B cell (primary cell): ENCODE measurements at regions not wholly inside any gene's neighbourhood (a gene's known extent, or its start where the extent isn't known, plus 50 kb on each side); places are given as distances from the start of the nearest gene placed in this dataset.

Source experiments
- ATAC-seq: fragments of 200-7000 bp; cut with Tn5 transposase; one replicate; pipeline ENCODE4 v1.10.0; 2021; ENCODE audit warnings: low read depth, mild to moderate bottlenecking, moderate number of reproducible peaks, moderate library complexity
- CTCF ChIA-PET: fragments of 350-600 bp; sonication (Branson Sonifier 250); formaldehyde crosslinking; loops from one replicate; lab custom pipeline; 2021; ENCODE audit warnings: antibody characterized with exemption, inconsistent platforms; lab: Charles Lee
- POLR2A ChIA-PET: fragments of 350-600 bp; sonication (Branson Sonifier 250); formaldehyde crosslinking; loops from one replicate; lab custom pipeline; 2021; ENCODE audit warnings: antibody characterized with exemption; lab: Charles Lee
- DNase-seq: peaks from one replicate; pipeline ENCODE4 v3.0.0; 2013
- H2AFZ ChIP-seq: 2 replicates; pipeline ENCODE4 v1.6.1; 2012; ENCODE audit warnings: mild to moderate bottlenecking, low read depth, low read length; ENCODE audit not compliant: insufficient read depth, poor library complexity, severe bottlenecking
- H3K27ac ChIP-seq, 2 donors: 1 replicate in 1 of 2; 2 replicates in 1 of 2; pipeline ENCODE4 v1.5.1; 2012 to 2013; ENCODE audit warnings: low read length in 2 of 2, mild to moderate bottlenecking in 2 of 2, moderate library complexity in 1 of 2
- H3K27me3 ChIP-seq, 4 experiments: fragments of 200-600 bp in 1 of 4; sonication (generic) in 1 of 4; replicated peaks in 1 of 4; 1 replicate in 2 of 4; 2 replicates in 2 of 4; pipeline versions ENCODE4 v1.6.1 to v1.7.0; 2013 to 2016; ENCODE audit warnings: low read length in 3 of 4, mild to moderate bottlenecking in 2 of 4, mixed read lengths in 1 of 4, moderate library complexity in 1 of 4; ENCODE audit not compliant: insufficient read depth in 4 of 4, control insufficient read depth in 3 of 4; ENCODE audit errors: control extremely low read depth in 1 of 4
- H3K36me3 ChIP-seq, 2 experiments: replicated peaks in 1 of 2; 1 replicate in 1 of 2; 2 replicates in 1 of 2; pipeline versions ENCODE4 v1.6.1 to v1.7.1; 2013; ENCODE audit warnings: low read length in 1 of 2; ENCODE audit not compliant: insufficient read depth in 2 of 2, control insufficient read depth in 1 of 2; ENCODE audit errors: control extremely low read depth in 1 of 2, extremely low read depth in 1 of 2
- H3K4me1 ChIP-seq, 2 donors: fragments of 200-600 bp in 1 of 2; sonication (generic) in 1 of 2; 1 replicate in 1 of 2; 2 replicates in 1 of 2; pipeline versions ENCODE4 v1.5.1 to v1.6.1; 2013 to 2017; ENCODE audit warnings: low read length in 2 of 2; ENCODE audit not compliant: control insufficient read depth in 2 of 2, insufficient read depth in 2 of 2
- H3K4me2 ChIP-seq: replicated peaks from 2 replicates; pipeline ENCODE3; 2012; ENCODE audit warnings: mild to moderate bottlenecking, low read depth, low read length; ENCODE audit not compliant: poor library complexity, severe bottlenecking
- H3K4me3 ChIP-seq, 5 experiments: fragments of 200-600 bp in 1 of 5; sonication (generic) in 1 of 5; 1 replicate in 3 of 5; 2 replicates in 2 of 5; pipeline versions ENCODE4 v1.5.1 to v1.7.0; 2011 to 2016; ENCODE audit warnings: low read length in 4 of 5, mild to moderate bottlenecking in 4 of 5, low read depth in 2 of 5, control low read depth in 1 of 5, moderate library complexity in 1 of 5; ENCODE audit not compliant: insufficient read depth in 1 of 5; ENCODE audit errors: control extremely low read depth in 1 of 5, extremely low read depth in 1 of 5
- H3K79me2 ChIP-seq: fragments of 200-600 bp; sonication (generic); one replicate; pipeline ENCODE4 v1.6.0; 2016; ENCODE audit warnings: low read length; ENCODE audit not compliant: control insufficient read depth, insufficient read depth
- H3K9ac ChIP-seq: fragments of 200-600 bp; sonication (generic); 2 replicates; pipeline ENCODE4 v1.6.1; 2017; ENCODE audit warnings: mild to moderate bottlenecking, low read length, moderate library complexity
- H3K9me3 ChIP-seq, 3 donors: one replicate each; pipeline versions ENCODE4 v1.6.1 to v1.7.1; 2013; ENCODE audit warnings: low read length in 2 of 3; ENCODE audit not compliant: control insufficient read depth in 2 of 3, insufficient read depth in 1 of 3; ENCODE audit errors: control extremely low read depth in 1 of 3
- H4K20me1 ChIP-seq: 2 replicates; pipeline ENCODE4 v1.6.0; 2012; ENCODE audit warnings: mild to moderate bottlenecking, low read length; ENCODE audit not compliant: insufficient read depth, control insufficient read depth, poor library complexity, severe bottlenecking
- H3K27ac Mint-ChIP-seq: one replicate; pipeline ENCODE4 v1.8.0; 2021; ENCODE audit warnings: mixed read lengths
- H3K27me3 Mint-ChIP-seq: one replicate; pipeline ENCODE4 v1.8.0; 2021; ENCODE audit warnings: mixed read lengths
- H3K4me1 Mint-ChIP-seq: one replicate; pipeline ENCODE4 v1.8.0; 2021; ENCODE audit warnings: mixed read lengths
- H3K4me3 Mint-ChIP-seq: one replicate; pipeline ENCODE4 v1.8.0; 2021; ENCODE audit warnings: mixed read lengths
- H3K9me3 Mint-ChIP-seq: one replicate; pipeline ENCODE4 v1.8.0; 2022; ENCODE audit warnings: mixed read lengths; ENCODE audit not compliant: insufficient read depth
- EZH2 ChIP-seq: IDR thresholded peaks from 2 replicates; pipeline ENCODE4 v1.6.1; 2012; ENCODE audit warnings: borderline replicate concordance, low read depth, mild to moderate bottlenecking, moderate library complexity, low read length; ENCODE audit not compliant: insufficient read depth, poor library complexity, severe bottlenecking
- WGBS: methylation state at CpG from one replicate; pipeline ENCODE4 v1.1.5; 2013; ENCODE audit warnings: missing lambda C conversion rate; ENCODE audit not compliant: insufficient coverage; 5-methylcytosine and 5-hydroxymethylcytosine counted together
- intact Hi-C: fragments of 100-400 bp; cut with micrococcal nuclease; formaldehyde crosslinking; loops from one replicate; pipeline ENCODE4 v1.10.0; 2022
- TF ChIP-seq, protein P1 (sequence below): fragments of 200-600 bp; IDR thresholded peaks from one replicate; pipeline ENCODE4 v1.8.0; 2022; ENCODE audit warnings: antibody characterized with exemption, mild to moderate bottlenecking

DNA sequence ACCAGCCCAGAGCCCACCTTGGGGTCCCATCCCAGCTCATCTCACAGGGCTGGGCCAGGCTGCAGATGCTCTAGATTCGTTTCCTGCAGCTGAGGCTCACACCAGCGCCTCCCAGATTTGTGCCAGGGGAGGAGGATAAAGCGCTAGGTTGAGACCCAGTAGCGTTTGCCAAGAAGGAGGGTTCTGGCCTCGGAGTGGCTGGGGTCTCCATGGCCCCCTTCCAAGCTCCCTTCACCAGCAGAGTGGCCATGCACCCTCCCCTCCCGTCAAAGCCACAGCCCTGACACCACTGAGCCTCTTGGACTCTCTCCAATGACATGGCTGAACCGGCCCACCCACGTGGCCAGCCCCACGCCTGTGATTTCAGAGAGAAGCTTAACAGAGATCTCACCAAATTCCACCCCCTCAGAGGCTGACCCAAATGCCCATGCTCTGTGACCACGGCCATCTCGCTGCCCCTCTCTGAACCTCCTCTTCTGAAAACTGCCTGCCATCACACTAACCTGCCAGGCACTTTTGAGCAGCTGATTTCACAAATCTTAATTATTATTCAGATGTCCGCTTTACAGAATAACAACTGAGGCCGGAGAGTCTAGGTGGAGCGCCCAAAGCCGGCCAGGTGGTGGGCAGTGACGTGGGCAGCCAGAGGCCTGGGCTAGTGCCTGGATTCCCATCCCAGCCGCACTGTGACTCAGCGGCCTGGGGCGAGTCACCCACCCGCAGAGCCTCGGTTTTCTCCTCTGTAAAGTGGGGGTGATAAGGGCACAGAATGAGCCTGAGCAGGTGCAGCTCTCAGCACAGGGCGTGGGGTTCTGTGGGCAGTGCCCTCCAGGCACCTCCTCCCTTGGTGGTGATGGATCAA, 155.7 kb downstream of the C9orf50 start:
- H3K4me3 Mint-ChIP-seq: no peak overlapping the region
- Histone ChIP-seq H3K4me1 (peaks cover 8 to 10% of the 10 kb centered on the region in 2 donors), H3K27ac (no peak overlapping the region), H3K36me3 (no peaks in the 10 kb centered on the region), H3K9me3 (peaks cover 0 to 3% (median 0%) of the 10 kb centered on the region in 3 donors), H2AFZ (no peak overlapping the region), H3K4me2 (no peak overlapping the region), H3K9ac (no peak overlapping the region), H3K27me3 (peaks cover 0 to 7% (median 2%) of the 10 kb centered on the region in 4 experiments), H3K4me3 (no peak overlapping the region), H4K20me1 (no peaks in the 10 kb centered on the region), H3K79me2 (no peaks in the 10 kb centered on the region)
- WGBS: 78% methylated on average over 19 of the region's 22 CpGs
- no peak for ATAC-seq
- CTCF ChIA-PET: interaction anchor here (0.6 to 1.1 kb wide), 3 partner anchors 16 to 27 kb away, joined by 3 read pairs; no protein-coding TSS in a partner anchor
- intact Hi-C loops: no loop called here
- no peak for DNase-seq
- H3K27ac Mint-ChIP-seq: no peak overlapping the region
- peaks cover 2% of the 10 kb centered on the region for H3K4me1 Mint-ChIP-seq
- TF ChIP-seq EZH2: no peak
- TF ChIP-seq, protein P1, sequence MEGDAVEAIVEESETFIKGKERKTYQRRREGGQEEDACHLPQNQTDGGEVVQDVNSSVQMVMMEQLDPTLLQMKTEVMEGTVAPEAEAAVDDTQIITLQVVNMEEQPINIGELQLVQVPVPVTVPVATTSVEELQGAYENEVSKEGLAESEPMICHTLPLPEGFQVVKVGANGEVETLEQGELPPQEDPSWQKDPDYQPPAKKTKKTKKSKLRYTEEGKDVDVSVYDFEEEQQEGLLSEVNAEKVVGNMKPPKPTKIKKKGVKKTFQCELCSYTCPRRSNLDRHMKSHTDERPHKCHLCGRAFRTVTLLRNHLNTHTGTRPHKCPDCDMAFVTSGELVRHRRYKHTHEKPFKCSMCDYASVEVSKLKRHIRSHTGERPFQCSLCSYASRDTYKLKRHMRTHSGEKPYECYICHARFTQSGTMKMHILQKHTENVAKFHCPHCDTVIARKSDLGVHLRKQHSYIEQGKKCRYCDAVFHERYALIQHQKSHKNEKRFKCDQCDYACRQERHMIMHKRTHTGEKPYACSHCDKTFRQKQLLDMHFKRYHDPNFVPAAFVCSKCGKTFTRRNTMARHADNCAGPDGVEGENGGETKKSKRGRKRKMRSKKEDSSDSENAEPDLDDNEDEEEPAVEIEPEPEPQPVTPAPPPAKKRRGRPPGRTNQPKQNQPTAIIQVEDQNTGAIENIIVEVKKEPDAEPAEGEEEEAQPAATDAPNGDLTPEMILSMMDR: no peak
- H3K27me3 Mint-ChIP-seq: peaks cover 12% of the 10 kb centered on the region
- POLR2A ChIA-PET: interaction anchor here (0.5 to 1.6 kb wide), 2 partner anchors 21 to 82 kb away, joined by 3 read pairs; no protein-coding TSS in a partner anchor
- no peaks in the 10 kb centered on the region for H3K9me3 Mint-ChIP-seq

DNA sequence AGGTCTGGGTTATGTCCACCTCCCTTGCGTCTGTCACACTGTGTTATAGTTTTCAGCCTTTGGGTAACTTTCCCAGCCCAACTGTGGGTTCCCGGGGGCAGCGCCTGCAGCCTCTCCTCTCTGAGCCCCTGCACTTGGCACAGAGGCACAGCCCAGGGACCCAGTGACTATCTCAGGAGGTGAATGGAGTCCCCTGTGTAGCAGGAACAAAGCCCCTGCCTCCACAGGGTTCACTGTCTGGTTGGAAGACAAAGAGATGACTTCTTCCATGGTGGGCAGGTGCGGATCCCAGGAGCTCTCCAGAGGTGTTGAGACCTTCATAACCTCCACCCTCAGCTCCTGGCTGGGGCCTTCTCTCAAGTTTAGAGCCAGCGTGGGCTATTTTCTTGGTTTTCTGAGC, 156.9 kb downstream of the C9orf50 start:
- intact Hi-C loops: no loop called here
- CTCF ChIA-PET: interaction anchor here (1.0 to 1.7 kb wide), 2 partner anchors 322 to 333 kb away, joined by 3 to 4 read pairs; no protein-coding TSS in a partner anchor
- Mint-ChIP-seq H3K9me3 (no peaks in the 10 kb centered on the region), H3K4me3 (no peak overlapping the region), H3K4me1 (peaks cover 10% of the 10 kb centered on the region), H3K27me3 (peaks cover 10% of the 10 kb centered on the region), H3K27ac (no peak overlapping the region)
- H3K9ac ChIP-seq: no peak overlapping the region
- H3K27ac ChIP-seq: no peak overlapping the region
- H3K79me2 ChIP-seq: no peaks in the 10 kb centered on the region
- ATAC-seq (no peak), DNase-seq (no peak)
- H3K27me3 ChIP-seq: peaks cover 0 to 10% (median 3%) of the 10 kb centered on the region in 4 experiments
- no peaks in the 10 kb centered on the region for H4K20me1 ChIP-seq
- TF ChIP-seq, protein P1: no peak
- TF ChIP-seq EZH2: no peak
- POLR2A ChIA-PET: interaction anchor here (1.6 kb wide), 1 partner anchor 81 kb away, joined by 3 read pairs; no protein-coding TSS in a partner anchor
- no peak overlapping the region for H3K4me2 ChIP-seq
- no peaks in the 10 kb centered on the region for H3K36me3 ChIP-seq
- peaks cover 21 to 22% of the 10 kb centered on the region in 2 donors for H3K4me1 ChIP-seq
- 88% methylated on average over 4 of the region's 5 CpGs for WGBS
- no peak overlapping the region for H2AFZ ChIP-seq
- H3K4me3 ChIP-seq: no peak overlapping the region
- peaks cover 0 to 3% (median 0%) of the 10 kb centered on the region in 3 donors for H3K9me3 ChIP-seq
